ENCODE measurements at regions not wholly inside any gene's neighbourhood (a gene's known extent, or its start where the extent isn't known, plus 50 kb on each side); places are given as distances from the start of the nearest gene placed in this dataset.

GRCh38 chr14:100424504-100425428 is 101.6 kb downstream of the SLC25A47 start:
- H3K4me3 ChIP-seq (ENCODE audit: low read depth, poor library complexity, severe bottlenecking), result no peak overlapping the region
- intact Hi-C loops (cut with DNase I; ENCODE audit: low total_unique reads), result no loop called here
- TF ChIP-seq CTCF (IDR thresholded peaks at IDR 0.05), result no peak
- TF ChIP-seq POLR2A (IDR thresholded peaks at IDR 0.05), result no peak
- DNase-seq (ENCODE audit: low spot score in 2 of 2), result no peak
- 77 to 81% methylated on average over 6 of the region's 6 CpGs for WGBS, 2 donors

- no peak for DNase-seq (ENCODE audit: low spot score in 2 of 2)
- intact Hi-C loops (cut with DNase I; ENCODE audit: low total_unique reads), result no loop called here
- TF ChIP-seq CTCF (IDR thresholded peaks at IDR 0.05) (no peak), POLR2A (IDR thresholded peaks at IDR 0.05) (no peak)
- H3K4me3 ChIP-seq (ENCODE audit: low read depth, poor library complexity, severe bottlenecking), result no peak overlapping the region
- WGBS, 2 donors, result 83% methylated on average over 7 of the region's 7 CpGs
Observed at GRCh38 chr14:100425429-100425827, 102.3 kb downstream of the SLC25A47 start.

- no peak for DNase-seq (ENCODE audit: low spot score in 2 of 2)
- H3K4me3 ChIP-seq (ENCODE audit: low read depth, poor library complexity, severe bottlenecking), result no peak overlapping the region
- 88 to 94% methylated on average over 12 of the region's 12 CpGs for WGBS, 2 donors
- intact Hi-C loops (cut with DNase I; ENCODE audit: low total_unique reads), result no loop called here
- no peak for TF ChIP-seq CTCF (IDR thresholded peaks at IDR 0.05)
- no peak for TF ChIP-seq POLR2A (IDR thresholded peaks at IDR 0.05)
Observed at GRCh38 chr14:100426314-100426713, 103.2 kb downstream of the SLC25A47 start.

GRCh38 chr14:100427166-100427565 is 104.0 kb downstream of the SLC25A47 start:
- DNase-seq (ENCODE audit: low spot score in 2 of 2), result no peak
- no peak overlapping the region for H3K4me3 ChIP-seq (ENCODE audit: low read depth, poor library complexity, severe bottlenecking)
- intact Hi-C loops (cut with DNase I; ENCODE audit: low total_unique reads), result no loop called here
- WGBS, 2 donors, result 89 to 94% methylated on average over 6 of the region's 6 CpGs
- TF ChIP-seq CTCF (IDR thresholded peaks at IDR 0.05) (no peak), POLR2A (IDR thresholded peaks at IDR 0.05) (no peak)

GRCh38 chr14:100428727-100429126 is 105.6 kb downstream of the SLC25A47 start:
- TF ChIP-seq POLR2A (IDR thresholded peaks at IDR 0.05) (no peak), CTCF (IDR thresholded peaks at IDR 0.05) (no peak)
- H3K4me3 ChIP-seq (ENCODE audit: low read depth, poor library complexity, severe bottlenecking), result no peak overlapping the region
- intact Hi-C loops (cut with DNase I; ENCODE audit: low total_unique reads), result no loop called here
- no peak for DNase-seq (ENCODE audit: low spot score in 2 of 2)
- 86 to 93% methylated on average over 9 of the region's 9 CpGs for WGBS, 2 donors
